Astrocyte (in vitro differentiated cells and primary cell): ENCODE measurements at regions not wholly inside any gene's neighbourhood (a gene's known extent, or its start where the extent isn't known, plus 50 kb on each side); places are given as distances from the start of the nearest gene placed in this dataset.

Experiments used
- DNase-seq: peaks from one replicate; pipeline ENCODE4 v3.0.0-alpha.2; 2010; ENCODE audit warnings: low read depth
- FAIRE-seq: peaks from 2 replicates; lab custom pipeline; 2011; peaks lifted over from hg19 to GRCh38; lab: Jason Lieb, UNC
- H2AFZ ChIP-seq: 2 replicates; pipeline ENCODE4 v1.6.0; 2012; ENCODE audit warnings: low read depth, low read length, inconsistent platforms
- H3K27ac ChIP-seq: 2 replicates; pipeline ENCODE4 v1.5.1; 2011; ENCODE audit warnings: low read depth, low read length, inconsistent platforms
- H3K27me3 ChIP-seq: 2 replicates; pipeline ENCODE4 v1.6.0; 2011; ENCODE audit warnings: low read length, inconsistent platforms; ENCODE audit not compliant: insufficient read depth
- H3K36me3 ChIP-seq: 2 replicates; pipeline ENCODE4 v1.5.1; 2011; ENCODE audit warnings: low read length, inconsistent platforms; ENCODE audit not compliant: insufficient read depth
- H3K4me1 ChIP-seq: 2 replicates; pipeline ENCODE4 v1.5.1; 2011; ENCODE audit warnings: low read length, inconsistent platforms; ENCODE audit not compliant: insufficient read depth
- H3K4me2 ChIP-seq: 2 replicates; pipeline ENCODE4 v1.6.0; 2012; ENCODE audit warnings: low read length, inconsistent platforms
- H3K4me3 ChIP-seq: 2 replicates; pipeline ENCODE4 v1.5.1; 2011; ENCODE audit warnings: low read depth, mild to moderate bottlenecking, low read length, inconsistent platforms; ENCODE audit not compliant: insufficient read depth
- H3K79me2 ChIP-seq: 2 replicates; pipeline ENCODE4 v1.6.0; 2012; ENCODE audit warnings: mild to moderate bottlenecking, low read length, inconsistent platforms; ENCODE audit not compliant: insufficient read depth
- H3K9ac ChIP-seq: 2 replicates; pipeline ENCODE4 v1.6.0; 2012; ENCODE audit warnings: mild to moderate bottlenecking, low read length, inconsistent platforms
- H3K9me3 ChIP-seq: 2 replicates; pipeline ENCODE4 v1.5.1; 2012; ENCODE audit warnings: low read depth, mild to moderate bottlenecking, low read length, inconsistent platforms; ENCODE audit not compliant: insufficient read depth
- H4K20me1 ChIP-seq: 2 replicates; pipeline ENCODE4 v1.6.0; 2012; ENCODE audit warnings: low read length, inconsistent platforms; ENCODE audit not compliant: insufficient read depth
- H3K27ac Mint-ChIP-seq: one replicate; pipeline ENCODE4 v1.8.0; 2021; ENCODE audit warnings: mild to moderate bottlenecking, mixed read lengths; ENCODE audit not compliant: unreplicated experiment
- H3K27me3 Mint-ChIP-seq: one replicate; pipeline ENCODE4 v1.8.0; 2021; ENCODE audit warnings: low read depth, mixed read lengths; ENCODE audit not compliant: unreplicated experiment
- H3K36me3 Mint-ChIP-seq: one replicate; pipeline ENCODE4 v1.8.0; 2021; ENCODE audit warnings: low read depth, mixed read lengths; ENCODE audit not compliant: unreplicated experiment
- H3K4me1 Mint-ChIP-seq: one replicate; pipeline ENCODE4 v1.8.0; 2021; ENCODE audit warnings: low read depth, mixed read lengths; ENCODE audit not compliant: unreplicated experiment
- H3K4me3 Mint-ChIP-seq: one replicate; pipeline ENCODE4 v1.8.0; 2021; ENCODE audit warnings: mild to moderate bottlenecking, moderate library complexity, mixed read lengths; ENCODE audit not compliant: unreplicated experiment
- H3K9me3 Mint-ChIP-seq: one replicate; pipeline ENCODE4 v1.8.0; 2021; ENCODE audit warnings: mild to moderate bottlenecking, mixed read lengths; ENCODE audit not compliant: unreplicated experiment
- CTCF ChIP-seq: IDR thresholded peaks from 2 replicates; pipeline ENCODE4 v1.5.1; 2011; ENCODE audit warnings: low read depth, mild to moderate bottlenecking, inconsistent platforms, low read length, moderate library complexity; ENCODE audit not compliant: insufficient read depth
- EZH2 ChIP-seq: IDR thresholded peaks from 2 replicates; pipeline ENCODE4 v1.6.1; 2012; ENCODE audit warnings: mild to moderate bottlenecking, low read length, inconsistent platforms; ENCODE audit not compliant: insufficient read depth

- Histone ChIP-seq H3K4me2 (no peak overlapping the region), H3K9me3 (no peaks in the 10 kb centered on the region), H2AFZ (no peak overlapping the region), H3K27me3 (peaks cover 3% of the 10 kb centered on the region), H3K4me3 (no peak overlapping the region), H3K79me2 (no peaks in the 10 kb centered on the region), H3K36me3 (no peaks in the 10 kb centered on the region), H3K27ac (no peak overlapping the region), H4K20me1 (no peaks in the 10 kb centered on the region), H3K9ac (no peak overlapping the region), H3K4me1 (no peaks in the 10 kb centered on the region)
- no peak for DNase-seq
- Mint-ChIP-seq H3K9me3 (no peaks in the 10 kb centered on the region), H3K27ac (no peak overlapping the region), H3K36me3 (no peaks in the 10 kb centered on the region), H3K4me1 (peaks cover 1% of the 10 kb centered on the region), H3K4me3 (no peak overlapping the region), H3K27me3 (peaks cover 10% of the 10 kb centered on the region)
- TF ChIP-seq CTCF (no peak), EZH2 (no peak)
- FAIRE-seq, result no peak
These were observed 60.3 kb downstream of the DACT1 start for GRCh38 chr14:58697930-58698642.

GRCh38 chr14:58699681-58700205 lies 62.0 kb downstream of the DACT1 start:
- H4K20me1 ChIP-seq, result no peaks in the 10 kb centered on the region
- no peaks in the 10 kb centered on the region for H3K36me3 ChIP-seq
- Mint-ChIP-seq H3K4me3 (no peak overlapping the region), H3K27me3 (peaks cover 2% of the 10 kb centered on the region), H3K4me1 (peaks cover 1% of the 10 kb centered on the region), H3K27ac (no peak overlapping the region), H3K9me3 (no peaks in the 10 kb centered on the region), H3K36me3 (no peaks in the 10 kb centered on the region)
- H3K27me3 ChIP-seq, result peaks cover 3% of the 10 kb centered on the region
- H3K4me3 ChIP-seq, result no peak overlapping the region
- H3K4me2 ChIP-seq, result no peak overlapping the region
- H3K9me3 ChIP-seq, result no peaks in the 10 kb centered on the region
- FAIRE-seq (no peak), DNase-seq (no peak)
- no peaks in the 10 kb centered on the region for H3K4me1 ChIP-seq
- no peaks in the 10 kb centered on the region for H3K79me2 ChIP-seq
- H3K9ac ChIP-seq, result no peak overlapping the region
- H3K27ac ChIP-seq, result no peak overlapping the region
- no peak overlapping the region for H2AFZ ChIP-seq
- TF ChIP-seq EZH2, result no peak
- TF ChIP-seq CTCF, result no peak

GRCh38 chr14:58701156-58701555 lies 63.4 kb downstream of the DACT1 start:
- DNase-seq (no peak), FAIRE-seq (no peak)
- no peaks in the 10 kb centered on the region for H3K4me1 ChIP-seq
- no peak overlapping the region for H3K4me3 ChIP-seq
- no peak overlapping the region for H3K9ac ChIP-seq
- no peak overlapping the region for H3K4me2 ChIP-seq
- no peaks in the 10 kb centered on the region for H3K27me3 Mint-ChIP-seq
- H2AFZ ChIP-seq, result no peak overlapping the region
- H3K27me3 ChIP-seq, result peaks cover 3% of the 10 kb centered on the region
- no peaks in the 10 kb centered on the region for H3K9me3 Mint-ChIP-seq
- no peaks in the 10 kb centered on the region for H3K79me2 ChIP-seq
- no peaks in the 10 kb centered on the region for H3K36me3 ChIP-seq
- no peaks in the 10 kb centered on the region for H3K36me3 Mint-ChIP-seq
- no peaks in the 10 kb centered on the region for H3K9me3 ChIP-seq
- TF ChIP-seq EZH2 (no peak), CTCF (no peak)
- H3K27ac ChIP-seq, result no peak overlapping the region
- no peak overlapping the region for H3K27ac Mint-ChIP-seq
- H3K4me1 Mint-ChIP-seq, result peaks cover 7% of the 10 kb centered on the region
- no peaks in the 10 kb centered on the region for H4K20me1 ChIP-seq
- no peak overlapping the region for H3K4me3 Mint-ChIP-seq
